ENCODE measurements at regions not wholly inside any gene's neighbourhood (a gene's known extent, or its start where the extent isn't known, plus 50 kb on each side); places are given as distances from the start of the nearest gene placed in this dataset.
"Not testable (repeated sequence)": the region's sequence is repeated elsewhere in the genome, so short reads cannot be mapped to it uniquely, and the experiment has no call there.

DNA sequence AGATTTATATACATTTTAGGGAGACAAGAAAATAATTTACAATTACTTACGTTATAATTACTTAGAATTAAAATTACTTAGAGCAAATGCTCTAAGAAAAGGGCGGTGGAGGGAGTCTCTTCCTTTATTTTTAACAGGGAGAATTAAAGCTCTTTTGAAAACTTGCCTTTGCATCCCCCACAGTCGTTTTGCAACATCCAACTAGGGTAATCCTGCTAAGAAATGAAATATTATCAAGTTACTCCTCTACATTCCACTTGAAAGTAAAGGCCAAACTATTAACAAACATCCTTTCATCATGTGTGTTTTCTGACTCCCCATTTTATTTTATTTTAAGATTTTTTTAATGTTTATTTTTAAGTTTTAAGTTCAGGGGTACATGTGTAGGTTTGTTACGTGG lies 1358.5 kb downstream of the NCAM2 start:
- TF ChIP-seq CTCF (IDR thresholded peaks at IDR 0.05; ENCODE audit: low read depth, low read length, missing control alignments), result no peak

DNA sequence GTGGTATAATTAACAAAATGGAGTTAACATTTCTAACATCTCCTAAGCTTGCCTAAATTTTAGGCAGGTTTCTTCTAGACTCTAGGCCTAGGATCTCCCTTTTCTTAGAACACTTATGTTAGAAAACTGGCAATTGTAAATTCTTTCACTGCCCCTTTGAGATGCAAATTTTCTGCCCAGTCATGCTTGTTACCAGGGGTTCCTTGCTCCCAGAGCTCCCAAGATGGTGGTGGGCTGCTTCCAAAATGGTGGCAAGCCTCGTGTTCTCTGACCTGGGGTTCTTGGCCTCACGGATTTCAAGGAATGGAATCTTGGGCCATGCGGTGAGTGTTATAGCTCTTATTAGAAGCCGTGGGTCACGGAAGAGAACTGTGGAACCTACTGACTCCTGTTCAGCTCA lies 1361.4 kb downstream of the NCAM2 start:
- DNase-seq (ENCODE audit: low read depth); H3K4me3 ChIP-seq (ENCODE audit: low read depth, low read length); in situ Hi-C loops (cut with HindIII; ENCODE audit: low sequenced_read_pairs): not testable (repeated sequence)

More for the DNA sequence above, 1358.5 kb downstream of the NCAM2 start:
- DNase-seq (ENCODE audit: low read depth), result no peak
- no peak overlapping the region for H3K4me3 ChIP-seq (ENCODE audit: low read depth, low read length)
- in situ Hi-C loops (cut with HindIII; ENCODE audit: low sequenced_read_pairs), result no loop called here

DNA sequence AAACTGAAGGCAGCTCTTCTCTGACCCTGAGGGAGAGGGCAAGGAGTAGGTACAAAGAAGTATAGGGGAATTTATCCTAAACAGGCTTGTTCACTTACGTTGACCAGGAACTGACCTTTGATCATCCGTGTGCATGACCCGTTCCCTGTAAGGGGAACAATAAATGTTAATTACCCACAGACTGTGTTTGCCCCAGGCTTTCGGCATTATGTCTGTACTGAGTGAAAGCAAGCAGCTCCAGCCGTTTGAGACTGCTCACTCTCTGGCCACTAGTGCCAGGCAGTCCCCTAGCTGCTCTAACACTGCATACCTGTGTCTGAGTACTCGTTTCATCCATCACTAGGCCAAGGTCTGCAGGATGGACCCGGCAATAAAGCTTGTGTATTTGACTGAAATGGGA lies 1365.3 kb downstream of the NCAM2 start:
- DNase-seq (ENCODE audit: low read depth), result no peak
- TF ChIP-seq CTCF (IDR thresholded peaks at IDR 0.05; ENCODE audit: low read depth, low read length, missing control alignments), result no peak
- H3K4me3 ChIP-seq (ENCODE audit: low read depth, low read length), result no peak overlapping the region
- in situ Hi-C loops (cut with HindIII; ENCODE audit: low sequenced_read_pairs), result no loop called here

GRCh38 chr21:22364163-22364562 lies 1366.0 kb downstream of the NCAM2 start:
- no peak overlapping the region for H3K4me3 ChIP-seq (ENCODE audit: low read depth, low read length)
- TF ChIP-seq CTCF (IDR thresholded peaks at IDR 0.05; ENCODE audit: low read depth, low read length, missing control alignments), result no peak
- in situ Hi-C loops (cut with HindIII; ENCODE audit: low sequenced_read_pairs), result no loop called here
- no peak for DNase-seq (ENCODE audit: low read depth)

GRCh38 chr21:22374218-22374969 lies 1376.2 kb downstream of the NCAM2 start:
- H3K4me3 ChIP-seq (ENCODE audit: low read depth, low read length), result no peak overlapping the region
- DNase-seq (ENCODE audit: low read depth), result no peak
- in situ Hi-C loops (cut with HindIII; ENCODE audit: low sequenced_read_pairs), result no loop called here
- no peak for TF ChIP-seq CTCF (IDR thresholded peaks at IDR 0.05; ENCODE audit: low read depth, low read length, missing control alignments)

GRCh38 chr21:22377795-22378194 lies 1379.6 kb downstream of the NCAM2 start:
- H3K4me3 ChIP-seq (ENCODE audit: low read depth, low read length); DNase-seq (ENCODE audit: low read depth); in situ Hi-C loops (cut with HindIII; ENCODE audit: low sequenced_read_pairs): not testable (repeated sequence)

- H3K4me3 ChIP-seq (ENCODE audit: low read depth, low read length), result no peak overlapping the region
- TF ChIP-seq CTCF (IDR thresholded peaks at IDR 0.05; ENCODE audit: low read depth, low read length, missing control alignments), result no peak
- DNase-seq (ENCODE audit: low read depth), result no peak
- in situ Hi-C loops (cut with HindIII; ENCODE audit: low sequenced_read_pairs), result no loop called here
Observed at GRCh38 chr21:22393324-22393723, 1395.1 kb downstream of the NCAM2 start.

- DNase-seq (ENCODE audit: low read depth), result no peak
- no peak overlapping the region for H3K4me3 ChIP-seq (ENCODE audit: low read depth, low read length)
- TF ChIP-seq CTCF (IDR thresholded peaks at IDR 0.05; ENCODE audit: low read depth, low read length, missing control alignments), result no peak
- in situ Hi-C loops (cut with HindIII; ENCODE audit: low sequenced_read_pairs), result no loop called here
Observed at GRCh38 chr21:22395965-22396364, 1397.8 kb downstream of the NCAM2 start.
